H1 (cell line): ENCODE measurements at regions not wholly inside any gene's neighbourhood (a gene's known extent, or its start where the extent isn't known, plus 50 kb on each side); places are given as distances from the start of the nearest gene placed in this dataset.

ENCODE experiments used
- CTCF ChIA-PET: fragments of 300-600 bp; sonication (Branson Sonifier 250); formaldehyde crosslinking; loops from one replicate; lab custom pipeline; 2021; ENCODE audit not compliant: partially characterized antibody; lab: Charles Lee
- POLR2A ChIA-PET: fragments of 300-600 bp; sonication (Branson Sonifier 250); formaldehyde crosslinking; loops from one replicate; lab custom pipeline; 2021; ENCODE audit warnings: inconsistent platforms; ENCODE audit not compliant: partially characterized antibody; lab: Charles Lee
- DNase-seq, 2 experiments: peaks; one replicate each; pipeline versions ENCODE4 v3.0.0 to v3.0.0-alpha.2; 2010 to 2022; ENCODE audit warnings: low spot score in 2 of 2, low read depth in 1 of 2, mixed read lengths in 1 of 2
- FAIRE-seq: peaks from 2 replicates; lab custom pipeline; 2011; peaks lifted over from hg19 to GRCh38; lab: Jason Lieb, UNC
- H2AFZ ChIP-seq: 2 replicates; pipeline ENCODE4 v1.8.1; 2012; ENCODE audit warnings: low read length, inconsistent platforms
- H2AK5ac ChIP-seq: 2 replicates; pipeline ENCODE4 v1.6.1; 2013; ENCODE audit warnings: low read depth, low read length
- H2BK120ac ChIP-seq: replicated peaks from 2 replicates; pipeline ENCODE3; 2013; ENCODE audit warnings: low read depth, low read length, inconsistent platforms
- H2BK12ac ChIP-seq: 2 replicates; pipeline ENCODE4 v1.6.1; 2013; ENCODE audit warnings: low read depth, low read length
- H2BK15ac ChIP-seq: 2 replicates; pipeline ENCODE4 v1.6.1; 2013; ENCODE audit warnings: low read length
- H2BK20ac ChIP-seq: 2 replicates; pipeline ENCODE4 v1.6.1; 2013; ENCODE audit warnings: low read length
- H2BK5ac ChIP-seq: 2 replicates; pipeline ENCODE4 v1.6.1; 2013; ENCODE audit warnings: low read depth, low read length
- H3K14ac ChIP-seq: 2 replicates; pipeline ENCODE4 v1.6.1; 2013; ENCODE audit warnings: inconsistent platforms; ENCODE audit not compliant: insufficient read length
- H3K18ac ChIP-seq: 2 replicates; pipeline ENCODE4 v1.6.1; 2013; ENCODE audit warnings: low read length; ENCODE audit errors: extremely low read depth
- H3K23ac ChIP-seq: 2 replicates; pipeline ENCODE4 v1.6.1; 2013; ENCODE audit warnings: inconsistent platforms; ENCODE audit not compliant: insufficient read length
- H3K23me2 ChIP-seq: 2 replicates; pipeline ENCODE4 v1.6.1; 2013; ENCODE audit warnings: low read depth, low read length
- H3K27ac ChIP-seq: 2 replicates; pipeline ENCODE4 v1.6.1; 2011; ENCODE audit warnings: low read depth, low read length, inconsistent platforms
- H3K27me3 ChIP-seq, 4 experiments: replicated peaks in 1 of 4; 1 replicate in 1 of 4; 2 replicates in 3 of 4; pipeline versions ENCODE4 v1.6.1 to v1.8.1; 2011 to 2013; ENCODE audit warnings: low read length in 3 of 4, mild to moderate bottlenecking in 3 of 4, inconsistent platforms in 2 of 4, mixed read lengths in 2 of 4, moderate library complexity in 1 of 4; ENCODE audit not compliant: control insufficient read depth in 3 of 4, insufficient read depth in 3 of 4; ENCODE audit errors: extremely low read depth in 1 of 4
- H3K36me3 ChIP-seq, 4 experiments: 2 replicates each; pipeline versions ENCODE4 v1.6.1 to v1.8.1; 2011 to 2013; ENCODE audit warnings: mild to moderate bottlenecking in 4 of 4, low read length in 3 of 4, moderate library complexity in 2 of 4, control low read depth in 1 of 4, inconsistent platforms in 1 of 4; ENCODE audit not compliant: insufficient read depth in 4 of 4, control insufficient read depth in 2 of 4
- H3K4ac ChIP-seq: replicated peaks from 2 replicates; pipeline ENCODE3; 2013; ENCODE audit warnings: low read length, low read depth, mixed read lengths, inconsistent platforms; ENCODE audit not compliant: insufficient read length
- H3K4me1 ChIP-seq, 4 experiments: replicated peaks in 1 of 4; 1 replicate in 1 of 4; 2 replicates in 3 of 4; pipeline versions ENCODE4 v1.6.1 to v1.8.1; 2011 to 2013; ENCODE audit warnings: low read length in 3 of 4, inconsistent platforms in 2 of 4, mixed read lengths in 1 of 4; ENCODE audit not compliant: insufficient read depth in 4 of 4, control insufficient read depth in 3 of 4
- H3K4me2 ChIP-seq, 2 experiments: 2 replicates each; pipeline versions ENCODE4 v1.6.1 to v1.8.1; 2011 to 2013; ENCODE audit warnings: low read depth in 2 of 2, low read length in 2 of 2, control low read depth in 1 of 2, inconsistent platforms in 1 of 2, mild to moderate bottlenecking in 1 of 2; ENCODE audit not compliant: insufficient read depth in 1 of 2
- H3K4me3 ChIP-seq, 4 experiments: fragments of 200-600, 300-600 bp in 1 of 4; sonication (generic), shearing (Covaris generic), sonication (Bioruptor Twin) in 1 of 4; 2 replicates each; pipeline versions ENCODE4 v1.5.1 to v1.8.1; 2011 to 2016; ENCODE audit warnings: low read length in 4 of 4, low read depth in 3 of 4, control low read depth in 2 of 4, inconsistent platforms in 2 of 4, mild to moderate bottlenecking in 2 of 4, mixed read lengths in 1 of 4, moderate library complexity in 1 of 4; ENCODE audit not compliant: insufficient read depth in 2 of 4; ENCODE audit errors: extremely low read depth in 1 of 4
- H3K56ac ChIP-seq: replicated peaks from 2 replicates; pipeline ENCODE3; 2013; ENCODE audit warnings: low read depth, mild to moderate bottlenecking, mixed read lengths, low read length, inconsistent platforms; ENCODE audit not compliant: insufficient read length
- H3K79me1 ChIP-seq: 2 replicates; pipeline ENCODE4 v1.6.1; 2013; ENCODE audit warnings: low read depth, low read length, control low read depth
- H3K79me2 ChIP-seq, 2 experiments: 2 replicates each; pipeline versions ENCODE4 v1.6.1 to v1.8.1; 2012 to 2013; ENCODE audit warnings: low read length in 2 of 2, mild to moderate bottlenecking in 2 of 2, inconsistent platforms in 1 of 2; ENCODE audit not compliant: insufficient read depth in 2 of 2, control insufficient read depth in 1 of 2
- H3K9ac ChIP-seq, 4 experiments: replicated peaks in 1 of 4; 1 replicate in 1 of 4; 2 replicates in 3 of 4; pipeline versions ENCODE4 v1.6.1 to v1.8.1; 2011 to 2013; ENCODE audit warnings: low read depth in 3 of 4, low read length in 3 of 4, control low read depth in 2 of 4, mild to moderate bottlenecking in 2 of 4, moderate library complexity in 2 of 4, inconsistent platforms in 1 of 4; ENCODE audit errors: extremely low read depth in 1 of 4
- H3K9me3 ChIP-seq, 2 experiments: 2 replicates each; pipeline versions ENCODE4 v1.6.1 to v1.8.1; 2012 to 2013; ENCODE audit warnings: mild to moderate bottlenecking in 2 of 2, moderate library complexity in 2 of 2, control low read depth in 1 of 2, inconsistent platforms in 1 of 2, low read depth in 1 of 2, low read length in 1 of 2, mixed read lengths in 1 of 2; ENCODE audit not compliant: insufficient read depth in 2 of 2
- H4K20me1 ChIP-seq, 2 experiments: replicated peaks in 1 of 2; 2 replicates each; pipeline versions ENCODE3 to v1.8.1; 2011 to 2013; ENCODE audit warnings: inconsistent platforms in 2 of 2, low read length in 2 of 2, mild to moderate bottlenecking in 1 of 2; ENCODE audit not compliant: insufficient read depth in 2 of 2, control insufficient read depth in 1 of 2
- H4K5ac ChIP-seq: 2 replicates; pipeline ENCODE4 v1.6.1; 2013; ENCODE audit warnings: low read length, low read depth, mixed read lengths, inconsistent platforms; ENCODE audit not compliant: insufficient read length
- H4K8ac ChIP-seq: 2 replicates; pipeline ENCODE4 v1.8.0; 2013; ENCODE audit warnings: mild to moderate bottlenecking, moderate library complexity, low read length, inconsistent platforms; ENCODE audit not compliant: insufficient read depth; ENCODE audit errors: extremely low read depth
- H4K91ac ChIP-seq: replicated peaks from 2 replicates; pipeline ENCODE3; 2013; ENCODE audit warnings: low read length, mixed read lengths, inconsistent platforms; ENCODE audit not compliant: insufficient read length
- ATF3 ChIP-seq: IDR thresholded peaks from 2 replicates; pipeline ENCODE4 v1.6.1; 2011; ENCODE audit warnings: low read depth, mild to moderate bottlenecking, low read length; ENCODE audit not compliant: insufficient read depth
- BACH1 ChIP-seq: IDR thresholded peaks from 2 replicates; pipeline ENCODE4 v1.6.1; 2012; ENCODE audit warnings: low read length, improper control_type of control experiment
- CREB1 ChIP-seq: IDR thresholded peaks from 2 replicates; pipeline ENCODE4 v1.6.1; 2012; ENCODE audit warnings: inconsistent platforms
- EP300 ChIP-seq, 2 experiments: IDR thresholded peaks; 1 replicate in 1 of 2; 2 replicates in 1 of 2; pipeline ENCODE4 v1.6.1; 2011 to 2012; ENCODE audit warnings: low read depth in 2 of 2, low read length in 2 of 2, mild to moderate bottlenecking in 2 of 2, borderline replicate concordance in 1 of 2, inconsistent platforms in 1 of 2, moderate library complexity in 1 of 2
- HDAC6 ChIP-seq: IDR thresholded peaks from one replicate; pipeline ENCODE4 v1.7.1; 2012; ENCODE audit warnings: low read depth, mild to moderate bottlenecking, inconsistent platforms, low read length, moderate library complexity
- KDM1A ChIP-seq: fragments of 200-600, 300-600 bp; sonication (generic); IDR thresholded peaks from 2 replicates; pipeline ENCODE4 v1.7.1; 2016; ENCODE audit warnings: mild to moderate bottlenecking, low read length, borderline replicate concordance
- KDM4A ChIP-seq: IDR thresholded peaks from one replicate; pipeline ENCODE4 v1.7.1; 2012; ENCODE audit warnings: low read depth, mild to moderate bottlenecking, moderate library complexity, low read length, inconsistent platforms; ENCODE audit not compliant: severe bottlenecking
- MAX ChIP-seq: IDR thresholded peaks from 2 replicates; pipeline ENCODE4 v1.6.1; 2012; ENCODE audit warnings: inconsistent platforms
- POLR2A ChIP-seq, 2 experiments: IDR thresholded peaks; 1 replicate in 1 of 2; 2 replicates in 1 of 2; pipeline ENCODE4 v1.6.1; 2011; ENCODE audit warnings: low read depth in 2 of 2, low read length in 2 of 2, mild to moderate bottlenecking in 2 of 2; ENCODE audit errors: control extremely low read depth in 1 of 2
- POLR2AphosphoS5 ChIP-seq: IDR thresholded peaks from 2 replicates; pipeline ENCODE4 v1.6.1; 2011; ENCODE audit warnings: low read depth, low read length
- RXRA ChIP-seq: IDR thresholded peaks from 2 replicates; pipeline ENCODE4 v1.6.1; 2011; ENCODE audit warnings: low read depth, mild to moderate bottlenecking, low read length, moderate library complexity; ENCODE audit not compliant: insufficient read depth
- SUZ12 ChIP-seq: fragments of 200-600 bp; sonication (generic); IDR thresholded peaks from 2 replicates; pipeline ENCODE4 v1.6.1; 2012; ENCODE audit warnings: mild to moderate bottlenecking, inconsistent platforms, low read length, moderate library complexity, mixed read lengths
- USF2 ChIP-seq: IDR thresholded peaks from 2 replicates; pipeline ENCODE4 v1.6.1; 2011; ENCODE audit warnings: low read length, improper control_type of control experiment
- YY1 ChIP-seq: IDR thresholded peaks from 2 replicates; pipeline ENCODE4 v1.6.1; 2011; ENCODE audit warnings: low read depth, mild to moderate bottlenecking, low read length
- WGBS, 2 experiments: shearing (Covaris generic) in 1 of 2; methylation state at CpG; one replicate each; pipeline versions ENCODE4 v1.1.6 to v1.1.7; 2013 to 2015; ENCODE audit warnings: low lambda C conversion rate in 2 of 2, mixed read lengths in 2 of 2, inconsistent platforms in 1 of 2, low coverage in 1 of 2, missing lambda C conversion rate in 1 of 2; ENCODE audit not compliant: insufficient replicate concordance in 2 of 2, insufficient coverage in 1 of 2, insufficient read length in 1 of 2; ENCODE audit errors: extremely low coverage in 1 of 2, missing lambda C conversion rate in 1 of 2; 5-methylcytosine and 5-hydroxymethylcytosine counted together

- H3K79me1 ChIP-seq = no peaks in the 10 kb centered on the region
- no peak overlapping the region for H2BK5ac ChIP-seq
- H3K23me2 ChIP-seq = no peaks in the 10 kb centered on the region
- no peak overlapping the region for H2BK15ac ChIP-seq
- H3K4ac ChIP-seq = no peak overlapping the region
- H4K8ac ChIP-seq = no peak overlapping the region
- POLR2A ChIA-PET = no interaction called here
- FAIRE-seq (no peak), DNase-seq (no peak)
- H3K18ac ChIP-seq = no peak overlapping the region
- no peak overlapping the region for H3K27ac ChIP-seq
- no peak overlapping the region for H3K23ac ChIP-seq
- H3K27me3 ChIP-seq = no peaks in the 10 kb centered on the region
- no peak overlapping the region for H3K4me2 ChIP-seq
- no peaks in the 10 kb centered on the region for H3K36me3 ChIP-seq
- no peak overlapping the region for H3K14ac ChIP-seq
- H2AFZ ChIP-seq = no peak overlapping the region
- H3K9ac ChIP-seq = no peak overlapping the region
- no peak overlapping the region for H2AK5ac ChIP-seq
- H3K4me3 ChIP-seq = no peak overlapping the region
- H4K5ac ChIP-seq = no peak overlapping the region
- no peak overlapping the region for H2BK12ac ChIP-seq
- no peaks in the 10 kb centered on the region for H3K4me1 ChIP-seq
- no peak overlapping the region for H3K56ac ChIP-seq
- H3K79me2 ChIP-seq = no peaks in the 10 kb centered on the region
- no peak overlapping the region for H2BK20ac ChIP-seq
- WGBS, 2 experiments = 74% methylated on average over 1 of the region's 1 CpG; no CpG with 5 or more reads in 1 of the 2 experiments
- CTCF ChIA-PET = interaction anchor here (1.3 to 2.8 kb wide), 3 partner anchors 13 to 77 kb away, joined by 4 to 8 read pairs (median 4); no protein-coding TSS in a partner anchor
- H2BK120ac ChIP-seq = no peak overlapping the region
- H4K20me1 ChIP-seq = no peaks in the 10 kb centered on the region
- no peaks in the 10 kb centered on the region for H3K9me3 ChIP-seq
- no peak overlapping the region for H4K91ac ChIP-seq
- no peak for TF ChIP-seq SUZ12
- no peak for TF ChIP-seq YY1
- no peak for TF ChIP-seq POLR2AphosphoS5
- no peak for TF ChIP-seq BACH1
- TF ChIP-seq CREB1 = no peak
- TF ChIP-seq KDM4A = no peak
- TF ChIP-seq POLR2A (IDR thresholded peaks at IDR 0.05; ENCODE audit: control extremely low read depth in 1 of 2, low read depth in 2 of 2, low read length in 2 of 2) = no peak
- no peak for TF ChIP-seq EP300 (IDR thresholded peaks at IDR 0.05; ENCODE audit: borderline replicate concordance in 1 of 2, low read depth in 2 of 2, low read length in 2 of 2)
- no peak for TF ChIP-seq USF2
- no peak for TF ChIP-seq RXRA
- TF ChIP-seq HDAC6 = no peak
- no peak for TF ChIP-seq ATF3
- no peak for TF ChIP-seq KDM1A
- no peak for TF ChIP-seq MAX
These were observed 307.9 kb downstream of the HLX start for GRCh38 chr1:221187174-221187573.
